ENCODE measurements at regions not wholly inside any gene's neighbourhood (a gene's known extent, or its start where the extent isn't known, plus 50 kb on each side); places are given as distances from the start of the nearest gene placed in this dataset.

- TF ChIP-seq EZH2 (IDR thresholded peaks at IDR 0.05; ENCODE audit: borderline replicate concordance, insufficient read depth, low read depth, low read length, poor library complexity, severe bottlenecking) = no peak
- TF ChIP-seq, protein P1, sequence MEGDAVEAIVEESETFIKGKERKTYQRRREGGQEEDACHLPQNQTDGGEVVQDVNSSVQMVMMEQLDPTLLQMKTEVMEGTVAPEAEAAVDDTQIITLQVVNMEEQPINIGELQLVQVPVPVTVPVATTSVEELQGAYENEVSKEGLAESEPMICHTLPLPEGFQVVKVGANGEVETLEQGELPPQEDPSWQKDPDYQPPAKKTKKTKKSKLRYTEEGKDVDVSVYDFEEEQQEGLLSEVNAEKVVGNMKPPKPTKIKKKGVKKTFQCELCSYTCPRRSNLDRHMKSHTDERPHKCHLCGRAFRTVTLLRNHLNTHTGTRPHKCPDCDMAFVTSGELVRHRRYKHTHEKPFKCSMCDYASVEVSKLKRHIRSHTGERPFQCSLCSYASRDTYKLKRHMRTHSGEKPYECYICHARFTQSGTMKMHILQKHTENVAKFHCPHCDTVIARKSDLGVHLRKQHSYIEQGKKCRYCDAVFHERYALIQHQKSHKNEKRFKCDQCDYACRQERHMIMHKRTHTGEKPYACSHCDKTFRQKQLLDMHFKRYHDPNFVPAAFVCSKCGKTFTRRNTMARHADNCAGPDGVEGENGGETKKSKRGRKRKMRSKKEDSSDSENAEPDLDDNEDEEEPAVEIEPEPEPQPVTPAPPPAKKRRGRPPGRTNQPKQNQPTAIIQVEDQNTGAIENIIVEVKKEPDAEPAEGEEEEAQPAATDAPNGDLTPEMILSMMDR (IDR thresholded peaks at IDR 0.05) = no peak
These were observed 107.7 kb upstream of the MGAT5 start for GRCh38 chr2:134146161-134146560.
